ENCODE measurements at regions not wholly inside any gene's neighbourhood (a gene's known extent, or its start where the extent isn't known, plus 50 kb on each side); places are given as distances from the start of the nearest gene placed in this dataset.

GRCh38 chr1:200496937-200497336 is 87.1 kb upstream of the ZNF281 start:
- H3K36me3 Mint-ChIP-seq: no peaks in the 10 kb centered on the region
- peaks cover 3% of the 10 kb centered on the region for H3K27me3 Mint-ChIP-seq (ENCODE audit: low read depth)
- no peaks in the 10 kb centered on the region for H3K9me3 Mint-ChIP-seq
- no peak overlapping the region for H3K27ac Mint-ChIP-seq
- no peak overlapping the region for H3K4me3 Mint-ChIP-seq
- TF ChIP-seq CTCF (IDR thresholded peaks at IDR 0.05; ENCODE audit: unreplicated experiment): no peak
- no peak for DNase-seq (ENCODE audit: low spot score in 2 of 2, unreplicated experiment in 2 of 2)
- peaks cover 4% of the 10 kb centered on the region for H3K4me1 Mint-ChIP-seq

- Mint-ChIP-seq H3K27ac (no peak overlapping the region), H3K36me3 (no peaks in the 10 kb centered on the region), H3K27me3 (ENCODE audit: low read depth) (peaks cover 3% of the 10 kb centered on the region), H3K4me3 (no peak overlapping the region), H3K4me1 (peaks cover 4% of the 10 kb centered on the region), H3K9me3 (no peaks in the 10 kb centered on the region)
- no peak for TF ChIP-seq CTCF (IDR thresholded peaks at IDR 0.05; ENCODE audit: unreplicated experiment)
- no peak for DNase-seq (ENCODE audit: low spot score in 2 of 2, unreplicated experiment in 2 of 2)
Measured at GRCh38 chr1:200495901-200496300, 86.1 kb upstream of the ZNF281 start.

GRCh38 chr1:200493344-200493743 is 83.5 kb upstream of the ZNF281 start:
- H3K36me3 Mint-ChIP-seq: no peaks in the 10 kb centered on the region
- no peak overlapping the region for H3K27ac Mint-ChIP-seq
- no peak for TF ChIP-seq CTCF (IDR thresholded peaks at IDR 0.05; ENCODE audit: unreplicated experiment)
- no peak overlapping the region for H3K4me3 Mint-ChIP-seq
- no peak for DNase-seq (ENCODE audit: low spot score in 2 of 2, unreplicated experiment in 2 of 2)
- peaks cover 9% of the 10 kb centered on the region for H3K27me3 Mint-ChIP-seq (ENCODE audit: low read depth)
- no peaks in the 10 kb centered on the region for H3K9me3 Mint-ChIP-seq
- peaks cover 7% of the 10 kb centered on the region for H3K4me1 Mint-ChIP-seq

- H3K4me1 Mint-ChIP-seq: peaks cover 9% of the 10 kb centered on the region
- no peak for TF ChIP-seq CTCF (IDR thresholded peaks at IDR 0.05; ENCODE audit: unreplicated experiment)
- H3K27me3 Mint-ChIP-seq (ENCODE audit: low read depth): peaks cover 7% of the 10 kb centered on the region
- no peaks in the 10 kb centered on the region for H3K36me3 Mint-ChIP-seq
- H3K9me3 Mint-ChIP-seq: no peaks in the 10 kb centered on the region
- no peak for DNase-seq (ENCODE audit: low spot score in 2 of 2, unreplicated experiment in 2 of 2)
- H3K27ac Mint-ChIP-seq: no peak overlapping the region
- H3K4me3 Mint-ChIP-seq: no peak overlapping the region
Measured at GRCh38 chr1:200491103-200491502, 81.3 kb upstream of the ZNF281 start.

GRCh38 chr1:200490183-200490582 is 80.3 kb upstream of the ZNF281 start:
- Mint-ChIP-seq H3K27ac (no peak overlapping the region), H3K36me3 (no peaks in the 10 kb centered on the region), H3K27me3 (ENCODE audit: low read depth) (peaks cover 7% of the 10 kb centered on the region), H3K4me1 (peaks cover 9% of the 10 kb centered on the region), H3K4me3 (no peak overlapping the region), H3K9me3 (no peaks in the 10 kb centered on the region)
- no peak for DNase-seq (ENCODE audit: low spot score in 2 of 2, unreplicated experiment in 2 of 2)
- no peak for TF ChIP-seq CTCF (IDR thresholded peaks at IDR 0.05; ENCODE audit: unreplicated experiment)

All from mesothelial cell of epicardium (in vitro differentiated cells).